OCI-LY1 (cell line): ENCODE measurements at regions not wholly inside any gene's neighbourhood (a gene's known extent, or its start where the extent isn't known, plus 50 kb on each side); places are given as distances from the start of the nearest gene placed in this dataset.

Source experiments
- H2AFZ ChIP-seq: fragments of 200-600 bp; sonication (generic), shearing (Covaris generic); 2 replicates; pipeline ENCODE4 v1.6.0; 2014; ENCODE audit warnings: antibody characterized with exemption, mild to moderate bottlenecking, low read length
- H3F3A ChIP-seq: fragments of 200-600 bp; sonication (generic), shearing (Covaris generic); 2 replicates; pipeline ENCODE4 v1.6.0; 2014; ENCODE audit warnings: mild to moderate bottlenecking, antibody characterized with exemption, low read length, moderate library complexity; ENCODE audit not compliant: insufficient read depth
- H3K27ac ChIP-seq: fragments of 200-600 bp; sonication (generic); 2 replicates; pipeline ENCODE4 v1.5.1; 2014; ENCODE audit warnings: low read length, mixed run types, mild to moderate bottlenecking, low read depth; ENCODE audit not compliant: poor library complexity, severe bottlenecking
- H3K27me3 ChIP-seq: fragments of 200-600 bp; sonication (generic); 2 replicates; pipeline ENCODE4 v1.6.0; 2014; ENCODE audit warnings: antibody characterized with exemption, mild to moderate bottlenecking, low read length, moderate library complexity; ENCODE audit not compliant: insufficient read depth
- H3K36me3 ChIP-seq: fragments of 200-600 bp; sonication (generic); 2 replicates; pipeline ENCODE4 v1.6.1; 2014; ENCODE audit warnings: mild to moderate bottlenecking, antibody characterized with exemption, low read length, moderate library complexity, mixed read lengths; ENCODE audit not compliant: insufficient read depth
- H3K4me1 ChIP-seq: fragments of 200-600 bp; sonication (generic); 2 replicates; pipeline ENCODE4 v1.5.1; 2014; ENCODE audit warnings: mild to moderate bottlenecking, low read length, moderate library complexity; ENCODE audit not compliant: insufficient read depth, severe bottlenecking
- H3K4me2 ChIP-seq: fragments of 200-600 bp; sonication (generic), shearing (Covaris generic); 2 replicates; pipeline ENCODE4 v1.6.1; 2014; ENCODE audit warnings: low read length
- H3K4me3 ChIP-seq: fragments of 200-600 bp; sonication (generic); 2 replicates; pipeline ENCODE4 v1.5.1; 2014; ENCODE audit warnings: low read length, low read depth, mild to moderate bottlenecking, mixed read lengths; ENCODE audit not compliant: poor library complexity, severe bottlenecking
- H3K79me2 ChIP-seq: fragments of 200-600 bp; shearing (Covaris generic); 2 replicates; pipeline ENCODE4 v1.6.1; 2016; ENCODE audit warnings: mixed run types, low read length, mixed read lengths; ENCODE audit not compliant: insufficient read depth
- H3K9ac ChIP-seq: fragments of 200-600 bp; sonication (generic), shearing (Covaris generic); 2 replicates; pipeline ENCODE4 v1.6.1; 2014; ENCODE audit warnings: mild to moderate bottlenecking, low read length, mixed read lengths
- H3K9me2 ChIP-seq: fragments of 200-600 bp; sonication (generic), shearing (Covaris generic); 2 replicates; pipeline ENCODE4 v1.6.1; 2014; ENCODE audit warnings: low read depth, mild to moderate bottlenecking, low read length, mixed read lengths
- H3K9me3 ChIP-seq: fragments of 200-600 bp; shearing (Covaris generic); 2 replicates; pipeline ENCODE4 v1.6.1; 2014; ENCODE audit warnings: low read length, mixed read lengths
- H4K20me1 ChIP-seq: fragments of 200-600 bp; sonication (generic), shearing (Covaris generic); 2 replicates; pipeline ENCODE4 v1.6.0; 2016; ENCODE audit warnings: mild to moderate bottlenecking, low read length; ENCODE audit not compliant: insufficient read depth
- CTCF ChIP-seq: fragments of 200-600 bp; sonication (generic), shearing (Covaris generic); IDR thresholded peaks from 2 replicates; pipeline ENCODE4 v1.5.1; 2017; ENCODE audit warnings: mild to moderate bottlenecking, antibody characterized with exemption, low read length, moderate library complexity, mixed read lengths
- EZH2 ChIP-seq: fragments of 200-600 bp; sonication (generic), shearing (Covaris generic); IDR thresholded peaks from 2 replicates; pipeline ENCODE4 v1.8.0; 2017; ENCODE audit warnings: borderline replicate concordance, mixed run types, mild to moderate bottlenecking, antibody characterized with exemption, low read length, moderate library complexity, mixed read lengths

GRCh38 chr2:33877348-33878016 lies 278.4 kb upstream of the FAM98A start:
- Histone ChIP-seq H2AFZ (no peak overlapping the region), H3K4me2 (no peak overlapping the region), H3K9me2 (no peaks in the 10 kb centered on the region), H4K20me1 (no peaks in the 10 kb centered on the region), H3K27ac (no peak overlapping the region), H3K4me3 (no peak overlapping the region), H3K27me3 (no peaks in the 10 kb centered on the region), H3K36me3 (no peaks in the 10 kb centered on the region), H3K9ac (no peak overlapping the region), H3K4me1 (no peaks in the 10 kb centered on the region), H3K79me2 (no peaks in the 10 kb centered on the region), H3F3A (no peaks in the 10 kb centered on the region), H3K9me3 (no peaks in the 10 kb centered on the region)
- TF ChIP-seq CTCF = no peak
- no peak for TF ChIP-seq EZH2

GRCh38 chr2:33873076-33873605 lies 274.0 kb upstream of the FAM98A start:
- Histone ChIP-seq H3K4me2 (no peak overlapping the region), H4K20me1 (no peaks in the 10 kb centered on the region), H3K27ac (no peak overlapping the region), H3K9me3 (no peaks in the 10 kb centered on the region), H3K9me2 (no peaks in the 10 kb centered on the region), H3K9ac (no peak overlapping the region), H3K4me1 (no peaks in the 10 kb centered on the region), H3K36me3 (no peaks in the 10 kb centered on the region), H3F3A (no peaks in the 10 kb centered on the region), H3K27me3 (no peaks in the 10 kb centered on the region), H3K79me2 (no peaks in the 10 kb centered on the region), H2AFZ (no peak overlapping the region), H3K4me3 (no peak overlapping the region)
- TF ChIP-seq EZH2 (no peak), CTCF (no peak)

GRCh38 chr2:33859811-33860461 lies 260.8 kb upstream of the FAM98A start:
- no peaks in the 10 kb centered on the region for H3K9me3 ChIP-seq
- no peaks in the 10 kb centered on the region for H4K20me1 ChIP-seq
- H3K4me1 ChIP-seq = no peaks in the 10 kb centered on the region
- H3F3A ChIP-seq = no peaks in the 10 kb centered on the region
- H3K27me3 ChIP-seq = no peaks in the 10 kb centered on the region
- H3K9me2 ChIP-seq = no peaks in the 10 kb centered on the region
- no peak overlapping the region for H3K4me3 ChIP-seq
- H2AFZ ChIP-seq = no peak overlapping the region
- H3K27ac ChIP-seq = no peak overlapping the region
- TF ChIP-seq CTCF (no peak), EZH2 (no peak)
- no peak overlapping the region for H3K9ac ChIP-seq
- no peak overlapping the region for H3K4me2 ChIP-seq
- no peaks in the 10 kb centered on the region for H3K36me3 ChIP-seq
- no peaks in the 10 kb centered on the region for H3K79me2 ChIP-seq
